AG04450 (cell line): ENCODE measurements at regions not wholly inside any gene's neighbourhood (a gene's known extent, or its start where the extent isn't known, plus 50 kb on each side); places are given as distances from the start of the nearest gene placed in this dataset.

ENCODE experiments used
- CTCF ChIA-PET: fragments of 300-600, 350-600 bp; formaldehyde crosslinking; extraction: SDS; loops from one replicate; lab custom pipeline; 2022; ENCODE audit warnings: antibody characterized with exemption, inconsistent platforms; lab: Charles Lee
- POLR2A ChIA-PET: fragments of 350-600 bp; formaldehyde crosslinking; extraction: SDS; loops from one replicate; lab custom pipeline; 2021; ENCODE audit warnings: antibody characterized with exemption, inconsistent platforms; lab: Yijun Ruan, JAX
- DNase-seq: peaks from one replicate; pipeline ENCODE4 v3.0.0-alpha.2; 2011; ENCODE audit warnings: low read depth, low spot score
- H3K27ac ChIP-seq: one replicate; pipeline ENCODE4 v1.5.1; 2012; ENCODE audit warnings: low read depth, low read length, control low read depth
- H3K27me3 ChIP-seq: one replicate; pipeline ENCODE4 v1.6.0; 2012; ENCODE audit warnings: low read length; ENCODE audit not compliant: control insufficient read depth, insufficient read depth
- H3K4me3 ChIP-seq: 2 replicates; pipeline ENCODE4 v1.5.1; 2011; ENCODE audit warnings: mild to moderate bottlenecking, low read depth, low read length, control low read depth
- H3K9me3 ChIP-seq: 2 replicates; pipeline ENCODE4 v1.5.1; 2012; ENCODE audit warnings: low read length; ENCODE audit not compliant: control insufficient read depth, insufficient read depth
- TF ChIP-seq, protein P1 (sequence below): IDR thresholded peaks from 2 replicates; pipeline ENCODE4 v1.5.1; 2011; ENCODE audit warnings: low read depth, low read length, control low read depth, inconsistent platforms

DNA sequence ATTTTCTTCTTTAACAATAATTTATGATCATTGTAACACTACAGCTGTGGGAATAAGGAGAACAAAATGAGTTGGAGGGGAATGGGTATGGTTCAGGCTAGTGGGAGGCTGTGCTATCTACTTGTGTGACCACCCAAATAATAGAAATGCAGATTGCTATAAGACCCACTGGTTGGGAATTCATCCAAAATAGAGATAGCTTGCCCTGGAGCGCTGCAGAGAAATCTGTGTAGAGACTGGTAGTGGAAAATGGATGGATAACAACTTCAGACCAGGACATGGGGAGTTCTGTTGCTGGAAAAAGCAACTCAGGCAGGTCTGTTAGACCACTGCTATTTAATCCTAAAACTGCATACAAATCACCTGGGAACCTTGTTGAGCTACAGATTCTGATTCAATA is 137.1 kb upstream of the MKLN1 start:
- CTCF ChIA-PET = interaction anchor here (1.0 kb wide), 1 partner anchor 53 kb away, joined by 3 read pairs; no protein-coding TSS in a partner anchor
- TF ChIP-seq, protein P1, sequence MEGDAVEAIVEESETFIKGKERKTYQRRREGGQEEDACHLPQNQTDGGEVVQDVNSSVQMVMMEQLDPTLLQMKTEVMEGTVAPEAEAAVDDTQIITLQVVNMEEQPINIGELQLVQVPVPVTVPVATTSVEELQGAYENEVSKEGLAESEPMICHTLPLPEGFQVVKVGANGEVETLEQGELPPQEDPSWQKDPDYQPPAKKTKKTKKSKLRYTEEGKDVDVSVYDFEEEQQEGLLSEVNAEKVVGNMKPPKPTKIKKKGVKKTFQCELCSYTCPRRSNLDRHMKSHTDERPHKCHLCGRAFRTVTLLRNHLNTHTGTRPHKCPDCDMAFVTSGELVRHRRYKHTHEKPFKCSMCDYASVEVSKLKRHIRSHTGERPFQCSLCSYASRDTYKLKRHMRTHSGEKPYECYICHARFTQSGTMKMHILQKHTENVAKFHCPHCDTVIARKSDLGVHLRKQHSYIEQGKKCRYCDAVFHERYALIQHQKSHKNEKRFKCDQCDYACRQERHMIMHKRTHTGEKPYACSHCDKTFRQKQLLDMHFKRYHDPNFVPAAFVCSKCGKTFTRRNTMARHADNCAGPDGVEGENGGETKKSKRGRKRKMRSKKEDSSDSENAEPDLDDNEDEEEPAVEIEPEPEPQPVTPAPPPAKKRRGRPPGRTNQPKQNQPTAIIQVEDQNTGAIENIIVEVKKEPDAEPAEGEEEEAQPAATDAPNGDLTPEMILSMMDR = no peak
- POLR2A ChIA-PET = interaction anchor here (0.6 kb wide), 2 partner anchors 83 to 302 kb away, joined by 3 to 8 read pairs; no protein-coding TSS in a partner anchor
- Histone ChIP-seq H3K27ac (no peak overlapping the region), H3K9me3 (peaks cover 8% of the 10 kb centered on the region; the same call in 1 of the 2 replicates), H3K27me3 (no peaks in the 10 kb centered on the region), H3K4me3 (no peak overlapping the region)
- DNase-seq = no peak

DNA sequence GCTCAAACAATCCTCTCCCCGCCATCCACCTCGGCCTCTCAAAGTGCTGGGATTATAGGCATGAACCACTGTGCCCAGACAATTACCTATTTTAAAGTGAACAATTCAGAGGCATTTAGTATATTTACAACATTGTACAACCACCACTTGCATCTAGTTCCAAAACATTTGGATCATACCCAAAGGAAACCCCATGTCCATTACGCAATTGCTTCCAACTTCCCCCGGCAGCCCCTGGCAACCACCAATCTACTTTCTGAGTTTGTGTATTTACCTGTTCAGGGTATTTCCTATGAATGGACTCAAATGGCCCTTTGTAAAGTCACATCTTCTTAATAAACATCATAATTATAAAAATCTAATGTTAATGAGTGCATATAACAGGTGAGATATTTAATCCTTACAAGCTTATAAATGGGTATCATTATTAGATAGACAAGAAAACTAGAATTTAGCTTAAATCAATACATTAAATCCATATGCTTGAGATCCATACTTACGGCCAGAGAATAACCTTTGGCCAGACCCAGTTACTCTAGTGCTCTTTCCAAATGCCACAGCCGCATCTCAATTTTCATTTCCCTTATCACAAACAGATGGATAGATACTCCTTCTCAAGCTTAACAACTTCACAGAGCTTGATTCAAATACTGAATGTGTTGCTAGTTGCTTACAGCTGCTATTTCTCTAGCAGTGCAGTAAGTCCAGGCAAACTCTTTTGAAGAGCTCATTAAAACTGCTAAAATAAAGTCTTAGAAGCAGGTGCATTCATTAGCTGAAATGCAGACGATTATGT is 133.4 kb upstream of the MKLN1 start:
- DNase-seq = no peak
- no peaks in the 10 kb centered on the region for H3K9me3 ChIP-seq
- CTCF ChIA-PET = no interaction called here
- H3K27ac ChIP-seq = no peak overlapping the region
- POLR2A ChIA-PET = interaction anchor here (0.6 kb wide), 2 partner anchors 9 kb away, joined by 3 to 4 read pairs; no protein-coding TSS in a partner anchor
- H3K27me3 ChIP-seq = no peaks in the 10 kb centered on the region
- no peak overlapping the region for H3K4me3 ChIP-seq
- TF ChIP-seq, protein P1 = no peak

DNA sequence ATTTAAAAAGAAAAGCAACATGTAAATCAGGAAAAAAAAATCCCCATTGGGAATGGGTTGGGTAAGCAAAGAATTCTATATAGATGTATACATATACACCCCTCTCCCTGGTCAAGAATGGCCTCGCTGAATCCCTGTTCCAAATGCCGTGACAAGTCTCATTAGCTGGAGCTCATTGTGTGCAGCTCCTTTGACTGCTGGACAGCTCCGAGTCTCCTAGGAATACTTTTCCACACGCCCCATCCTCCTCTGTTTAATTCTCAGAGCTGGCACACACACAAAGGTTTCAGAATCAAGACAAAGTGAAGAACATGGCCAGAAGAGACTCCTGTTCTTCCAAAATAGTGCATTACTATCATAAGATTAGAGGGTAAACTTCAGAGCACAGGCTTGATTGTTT is 130.9 kb upstream of the MKLN1 start:
- ChIA-PET POLR2A (no interaction called here), CTCF (interaction anchor here (1.1 kb wide), 1 partner anchor 311 kb away, joined by 3 read pairs; no protein-coding TSS in a partner anchor)
- no peak overlapping the region for H3K27ac ChIP-seq
- H3K4me3 ChIP-seq = no peak overlapping the region
- TF ChIP-seq, protein P1 = no peak
- no peaks in the 10 kb centered on the region for H3K9me3 ChIP-seq
- DNase-seq = no peak
- peaks cover 2% of the 10 kb centered on the region for H3K27me3 ChIP-seq

DNA sequence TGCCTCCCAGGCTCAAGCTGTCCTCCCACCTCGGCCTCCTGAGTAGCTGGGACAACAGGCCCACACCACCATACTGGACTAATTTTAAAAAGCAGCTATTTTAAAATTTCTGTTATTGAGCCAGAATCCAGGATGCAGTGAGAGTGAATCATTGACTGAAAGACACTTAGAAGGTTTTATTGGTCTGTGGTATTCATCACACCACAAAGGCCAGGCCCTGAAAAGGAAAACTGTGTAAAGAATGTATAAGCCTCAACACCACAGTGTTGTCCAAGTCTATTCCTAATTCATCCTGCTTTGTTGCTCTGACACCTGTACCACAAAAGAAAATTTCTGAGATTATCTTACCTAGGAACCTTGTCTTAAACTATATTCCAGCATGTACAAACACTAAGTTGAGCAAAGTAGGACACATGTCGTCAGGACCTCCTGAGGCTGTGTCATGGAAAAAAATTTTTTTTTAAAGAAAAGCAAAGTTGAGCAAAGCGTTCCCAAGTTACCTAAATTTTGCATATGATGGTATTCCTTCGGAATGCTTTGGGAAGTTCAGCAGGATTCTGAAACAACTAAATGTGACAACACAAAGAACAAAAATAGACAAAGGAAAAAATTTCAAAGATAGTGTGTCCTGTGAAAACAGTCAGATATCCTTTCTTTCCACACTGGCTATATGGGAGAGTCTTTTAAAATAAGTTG is 129.6 kb upstream of the MKLN1 start:
- ChIA-PET CTCF (no interaction called here), POLR2A (no interaction called here)
- no peak overlapping the region for H3K27ac ChIP-seq
- peaks cover 2% of the 10 kb centered on the region for H3K27me3 ChIP-seq
- H3K4me3 ChIP-seq = no peak overlapping the region
- TF ChIP-seq, protein P1 = no peak
- no peaks in the 10 kb centered on the region for H3K9me3 ChIP-seq
- no peak for DNase-seq

DNA sequence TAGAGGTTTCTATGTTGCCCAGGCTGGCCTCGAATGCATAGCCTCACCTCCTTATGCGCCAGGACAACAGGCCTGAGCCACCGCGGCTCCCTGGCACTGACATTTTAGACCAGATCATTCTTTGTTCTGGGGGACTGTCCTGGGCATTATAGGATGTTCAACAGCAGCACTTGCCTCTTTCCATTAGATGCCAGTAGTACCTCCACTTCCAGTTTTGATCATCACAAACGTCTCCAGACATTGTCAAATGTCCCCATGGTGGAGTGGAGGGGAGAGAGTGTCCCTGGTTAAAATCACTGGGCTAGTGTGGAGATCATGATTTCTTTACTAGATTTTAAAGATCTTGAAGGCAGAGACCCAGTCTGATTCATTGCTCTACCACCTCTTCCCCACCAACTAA is 125.2 kb upstream of the MKLN1 start:
- Histone ChIP-seq H3K4me3 (no peak overlapping the region), H3K27ac (no peak overlapping the region), H3K9me3 (no peaks in the 10 kb centered on the region), H3K27me3 (peaks cover 2% of the 10 kb centered on the region)
- no peak for DNase-seq
- TF ChIP-seq, protein P1 = no peak
- POLR2A ChIA-PET = interaction anchor here (0.6 kb wide), 1 partner anchor 40 kb away, joined by 5 read pairs; no protein-coding TSS in a partner anchor
- CTCF ChIA-PET = no interaction called here
